ENCODE measurements at regions not wholly inside any gene's neighbourhood (a gene's known extent, or its start where the extent isn't known, plus 50 kb on each side); places are given as distances from the start of the nearest gene placed in this dataset.

- TF ChIP-seq CTCF (IDR thresholded peaks at IDR 0.05): no peak
- no peak for TF ChIP-seq EZH2 (IDR thresholded peaks at IDR 0.05; ENCODE audit: borderline replicate concordance, insufficient read depth, low read depth, low read length, poor library complexity, severe bottlenecking)
- CTCF ChIA-PET: no interaction called here
- intact Hi-C loops (cut with micrococcal nuclease): no loop called here
- no peaks in the 10 kb centered on the region for H3K4me1 Mint-ChIP-seq
- Histone ChIP-seq H3K4me3 (ENCODE audit: control extremely low read depth in 1 of 5, extremely low read depth in 1 of 5, insufficient read depth in 1 of 5, low read depth in 2 of 5, low read length in 4 of 5) (no peak overlapping the region), H3K79me2 (ENCODE audit: control insufficient read depth, insufficient read depth, low read length) (no peaks in the 10 kb centered on the region), H3K4me2 (replicated peaks; ENCODE audit: low read depth, low read length, poor library complexity, severe bottlenecking) (no peak overlapping the region), H4K20me1 (ENCODE audit: control insufficient read depth, insufficient read depth, low read length, poor library complexity, severe bottlenecking) (no peaks in the 10 kb centered on the region), H3K36me3 (replicated peaks in 1 of 2; ENCODE audit: control extremely low read depth in 1 of 2, control insufficient read depth in 1 of 2, extremely low read depth in 1 of 2, insufficient read depth in 2 of 2, low read length in 1 of 2) (no peaks in the 10 kb centered on the region), H3K27ac (ENCODE audit: low read length in 2 of 2) (no peak overlapping the region), H3K27me3 (replicated peaks in 1 of 4; ENCODE audit: control extremely low read depth in 1 of 4, control insufficient read depth in 3 of 4, insufficient read depth in 4 of 4, low read length in 3 of 4) (no peaks in the 10 kb centered on the region), H3K4me1 (ENCODE audit: control insufficient read depth in 2 of 2, insufficient read depth in 2 of 2, low read length in 2 of 2) (no peaks in the 10 kb centered on the region), H3K9me3 (ENCODE audit: control extremely low read depth in 1 of 3, control insufficient read depth in 2 of 3, insufficient read depth in 1 of 3, low read length in 2 of 3) (peaks cover 0 to 7% (median 6%) of the 10 kb centered on the region in 3 donors), H3K9ac (ENCODE audit: low read length) (no peak overlapping the region), H2AFZ (ENCODE audit: insufficient read depth, low read depth, low read length, poor library complexity, severe bottlenecking) (no peak overlapping the region)
- no peak overlapping the region for H3K4me3 Mint-ChIP-seq
- no peak overlapping the region for H3K27ac Mint-ChIP-seq
- ATAC-seq (ENCODE audit: low read depth) (no peak), DNase-seq (no peak)
- H3K27me3 Mint-ChIP-seq: peaks cover 4% of the 10 kb centered on the region
- WGBS (ENCODE audit: insufficient coverage): 96% methylated on average over 4 of the region's 7 CpGs
- POLR2A ChIA-PET: no interaction called here
- peaks cover 4% of the 10 kb centered on the region for H3K9me3 Mint-ChIP-seq (ENCODE audit: insufficient read depth)
Measured at GRCh38 chr4:107520368-107520767, 199.7 kb downstream of the PAPSS1 start.

DNA sequence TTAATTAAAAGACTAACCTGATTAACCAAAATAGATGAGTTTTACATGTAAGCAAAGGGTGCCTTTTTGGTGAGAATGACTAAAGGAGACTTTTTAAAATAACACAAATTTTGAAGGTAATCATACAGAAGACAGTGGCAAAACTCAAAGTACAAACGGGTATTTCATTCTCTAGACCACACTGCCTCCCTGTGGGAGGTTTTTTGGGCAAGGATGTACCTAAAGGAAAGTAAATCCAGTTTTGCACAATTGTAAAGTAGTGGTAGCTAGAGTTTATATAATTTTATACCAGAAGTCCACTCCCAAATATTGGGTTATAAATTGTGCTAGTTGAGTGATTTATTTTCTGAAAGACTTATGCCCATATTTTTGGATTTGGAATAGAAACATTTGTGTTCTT lies 201.0 kb downstream of the PAPSS1 start:
- Histone ChIP-seq H3K9me3 (ENCODE audit: control extremely low read depth in 1 of 3, control insufficient read depth in 2 of 3, insufficient read depth in 1 of 3, low read length in 2 of 3) (peaks cover 0 to 8% (median 7%) of the 10 kb centered on the region in 3 donors), H4K20me1 (ENCODE audit: control insufficient read depth, insufficient read depth, low read length, poor library complexity, severe bottlenecking) (no peaks in the 10 kb centered on the region), H3K4me1 (ENCODE audit: control insufficient read depth in 2 of 2, insufficient read depth in 2 of 2, low read length in 2 of 2) (no peaks in the 10 kb centered on the region), H3K27ac (ENCODE audit: low read length in 2 of 2) (no peak overlapping the region), H3K36me3 (replicated peaks in 1 of 2; ENCODE audit: control extremely low read depth in 1 of 2, control insufficient read depth in 1 of 2, extremely low read depth in 1 of 2, insufficient read depth in 2 of 2, low read length in 1 of 2) (no peaks in the 10 kb centered on the region), H2AFZ (ENCODE audit: insufficient read depth, low read depth, low read length, poor library complexity, severe bottlenecking) (no peak overlapping the region), H3K4me2 (replicated peaks; ENCODE audit: low read depth, low read length, poor library complexity, severe bottlenecking) (no peak overlapping the region), H3K9ac (ENCODE audit: low read length) (no peak overlapping the region), H3K79me2 (ENCODE audit: control insufficient read depth, insufficient read depth, low read length) (no peaks in the 10 kb centered on the region), H3K4me3 (ENCODE audit: control extremely low read depth in 1 of 5, extremely low read depth in 1 of 5, insufficient read depth in 1 of 5, low read depth in 2 of 5, low read length in 4 of 5) (no peak overlapping the region), H3K27me3 (replicated peaks in 1 of 4; ENCODE audit: control extremely low read depth in 1 of 4, control insufficient read depth in 3 of 4, insufficient read depth in 4 of 4, low read length in 3 of 4) (no peaks in the 10 kb centered on the region)
- TF ChIP-seq CTCF (IDR thresholded peaks at IDR 0.05) (no peak), EZH2 (IDR thresholded peaks at IDR 0.05; ENCODE audit: borderline replicate concordance, insufficient read depth, low read depth, low read length, poor library complexity, severe bottlenecking) (no peak)
- no peak overlapping the region for H3K4me3 Mint-ChIP-seq
- H3K9me3 Mint-ChIP-seq (ENCODE audit: insufficient read depth): peaks cover 4% of the 10 kb centered on the region
- H3K4me1 Mint-ChIP-seq: no peaks in the 10 kb centered on the region
- no peak overlapping the region for H3K27ac Mint-ChIP-seq
- ChIA-PET CTCF (no interaction called here), POLR2A (no interaction called here)
- no peak for ATAC-seq (ENCODE audit: low read depth)
- H3K27me3 Mint-ChIP-seq: peaks cover 4% of the 10 kb centered on the region
- intact Hi-C loops (cut with micrococcal nuclease): no loop called here
- DNase-seq: no peak
- WGBS (ENCODE audit: insufficient coverage): no CpG with 5 or more reads among the region's 1 CpG

Data from B cell (primary cell).